Neural cell (in vitro differentiated cells): ENCODE measurements at regions not wholly inside any gene's neighbourhood (a gene's known extent, or its start where the extent isn't known, plus 50 kb on each side); places are given as distances from the start of the nearest gene placed in this dataset.

Experiments
- CTCF ChIP-seq: fragments of 450-650 bp; IDR thresholded peaks from 2 replicates; pipeline ENCODE4 v1.5.1; 2014; ENCODE audit warnings: antibody characterized with exemption, mild to moderate bottlenecking, moderate library complexity; ENCODE audit not compliant: poor library complexity, severe bottlenecking
- EZH2 ChIP-seq: fragments of 200-600, 300-800 bp; shearing (Covaris generic), sonication (generic); IDR thresholded peaks from 2 replicates; pipeline ENCODE4 v1.6.1; 2014; ENCODE audit warnings: antibody characterized with exemption, low read length, borderline replicate concordance, mild to moderate bottlenecking; ENCODE audit not compliant: insufficient read depth, poor library complexity, severe bottlenecking
- TAF1 ChIP-seq: IDR thresholded peaks from 2 replicates; pipeline ENCODE4 v1.6.1; 2012; ENCODE audit warnings: low read depth

- TF ChIP-seq CTCF (no peak), TAF1 (no peak), EZH2 (no peak)
Measured at GRCh38 chr5:123830575-123830974, 318.6 kb downstream of the CSNK1G3 start.
